Liver (tissue), 8 donors: ENCODE measurements at regions not wholly inside any gene's neighbourhood (a gene's known extent, or its start where the extent isn't known, plus 50 kb on each side); places are given as distances from the start of the nearest gene placed in this dataset.

ENCODE experiments used
- DNase-seq: peaks from one replicate; pipeline ENCODE4 v3.0.0-alpha.2; 2017; ENCODE audit warnings: low spot score
- H3K27ac ChIP-seq, 2 donors: one replicate each; pipeline ENCODE4 v1.7.0; 2013; ENCODE audit warnings: inconsistent platforms in 2 of 2, low read length in 2 of 2, control low read depth in 1 of 2, low read depth in 1 of 2, mild to moderate bottlenecking in 1 of 2
- H3K27me3 ChIP-seq, 4 donors: one replicate each; pipeline versions ENCODE4 v1.6.1 to v1.7.0; 2013; ENCODE audit warnings: low read length in 3 of 4, inconsistent platforms in 1 of 4, mild to moderate bottlenecking in 1 of 4, moderate library complexity in 1 of 4; ENCODE audit not compliant: control insufficient read depth in 4 of 4, insufficient read depth in 4 of 4
- H3K36me3 ChIP-seq, 4 donors: one replicate each; pipeline versions ENCODE4 v1.6.1 to v1.7.0; 2013; ENCODE audit warnings: low read length in 3 of 4, mild to moderate bottlenecking in 3 of 4, low read depth in 1 of 4, moderate library complexity in 1 of 4; ENCODE audit not compliant: control insufficient read depth in 4 of 4, insufficient read depth in 3 of 4
- H3K4me1 ChIP-seq, 4 donors: one replicate each; pipeline versions ENCODE4 v1.6.1 to v1.7.0; 2013; ENCODE audit warnings: low read length in 3 of 4, mild to moderate bottlenecking in 3 of 4, moderate library complexity in 1 of 4; ENCODE audit not compliant: control insufficient read depth in 4 of 4, insufficient read depth in 4 of 4
- H3K4me3 ChIP-seq, 3 donors: one replicate each; pipeline versions ENCODE4 v1.6.1 to v1.7.0; 2013; ENCODE audit warnings: low read length in 3 of 3, control low read depth in 1 of 3, low read depth in 1 of 3, mild to moderate bottlenecking in 1 of 3
- H3K9ac ChIP-seq, 2 donors: one replicate each; pipeline ENCODE4 v1.7.0; 2013; ENCODE audit warnings: low read length in 2 of 2, mild to moderate bottlenecking in 2 of 2, moderate library complexity in 2 of 2, control low read depth in 1 of 2, low read depth in 1 of 2
- H3K9me3 ChIP-seq, 4 donors: one replicate each; pipeline versions ENCODE4 v1.6.1 to v1.7.0; 2013; ENCODE audit warnings: low read length in 3 of 4; ENCODE audit not compliant: control insufficient read depth in 4 of 4
- CTCF ChIP-seq: fragments of 150-350 bp; IDR thresholded peaks from 2 replicates; pipeline ENCODE4 v1.5.1; 2017; ENCODE audit warnings: improper control_type of control experiment, low read depth, low read length; ENCODE audit not compliant: missing input control
- EGR1 ChIP-seq, 2 donors: IDR thresholded peaks; 2 replicates each; pipeline ENCODE4 v1.6.1; 2016 to 2018; ENCODE audit warnings: antibody characterized with exemption in 2 of 2, low read depth in 2 of 2
- FOXA1 ChIP-seq: IDR thresholded peaks from 2 replicates; pipeline ENCODE4 v1.6.1; 2016; ENCODE audit warnings: antibody characterized with exemption
- FOXA2 ChIP-seq: IDR thresholded peaks from 2 replicates; pipeline ENCODE4 v1.6.1; 2016; ENCODE audit warnings: antibody characterized with exemption
- GABPA ChIP-seq, 2 donors: IDR thresholded peaks in 1 of 2; conservative IDR thresholded peaks in 1 of 2; 2 replicates each; pipeline ENCODE4 v1.6.1; 2016; ENCODE audit warnings: antibody characterized with exemption in 2 of 2, mild to moderate bottlenecking in 1 of 2, moderate library complexity in 1 of 2
- HNF4A ChIP-seq, 2 donors: conservative IDR thresholded peaks; 2 replicates each; pipeline ENCODE4 v1.6.1; 2016; ENCODE audit warnings: antibody characterized with exemption in 2 of 2, mild to moderate bottlenecking in 2 of 2
- HNF4G ChIP-seq: IDR thresholded peaks from 2 replicates; pipeline ENCODE4 v1.6.1; 2016; ENCODE audit warnings: antibody characterized with exemption
- JUND ChIP-seq, 2 donors: IDR thresholded peaks; 2 replicates each; pipeline ENCODE4 v1.6.1; 2016; ENCODE audit warnings: antibody characterized with exemption in 2 of 2
- NR2F2 ChIP-seq: IDR thresholded peaks from 2 replicates; pipeline ENCODE4 v1.6.1; 2016; ENCODE audit warnings: antibody characterized with exemption
- RAD21 ChIP-seq, 2 donors: IDR thresholded peaks; 2 replicates each; pipeline ENCODE4 v1.6.1; 2016; ENCODE audit warnings: antibody characterized with exemption in 2 of 2, mild to moderate bottlenecking in 2 of 2
- REST ChIP-seq: IDR thresholded peaks from 2 replicates; pipeline ENCODE4 v1.6.1; 2016; ENCODE audit warnings: antibody characterized with exemption, mild to moderate bottlenecking
- RXRA ChIP-seq, 2 donors: IDR thresholded peaks; 2 replicates each; pipeline ENCODE4 v1.6.1; 2017 to 2018; ENCODE audit warnings: antibody characterized with exemption in 2 of 2, mild to moderate bottlenecking in 1 of 2
- SP1 ChIP-seq: IDR thresholded peaks from 2 replicates; pipeline ENCODE4 v1.6.1; 2018; ENCODE audit warnings: antibody characterized with exemption, mild to moderate bottlenecking
- TAF1 ChIP-seq: conservative IDR thresholded peaks from 2 replicates; pipeline ENCODE4 v1.6.1; 2016; ENCODE audit warnings: antibody characterized with exemption, mild to moderate bottlenecking
- YY1 ChIP-seq: IDR thresholded peaks from 2 replicates; pipeline ENCODE4 v1.6.1; 2016; ENCODE audit warnings: antibody characterized with exemption, mild to moderate bottlenecking
- WGBS: extraction: QIAGEN DNeasy Blood & Tissue Kit; methylation state at CpG from one replicate; pipeline ENCODE4 v1.1.7; 2013; 5-methylcytosine and 5-hydroxymethylcytosine counted together
- TF ChIP-seq, protein P1 (sequence below): IDR thresholded peaks from 2 replicates; pipeline ENCODE4 v1.6.1; 2016; ENCODE audit warnings: antibody characterized with exemption
- TF ChIP-seq, protein P2 (sequence below): IDR thresholded peaks from 2 replicates; pipeline ENCODE4 v1.6.1; 2016; ENCODE audit warnings: antibody characterized with exemption
- TF ChIP-seq, protein P3 (sequence below): IDR thresholded peaks from 2 replicates; pipeline ENCODE4 v1.6.1; 2016; ENCODE audit warnings: antibody characterized with exemption
- donor health status: healthy.
- donor health status: healthy.
- donor health status: healthy.
- donor health status: healthy.
- donor health status: healthy.

DNA sequence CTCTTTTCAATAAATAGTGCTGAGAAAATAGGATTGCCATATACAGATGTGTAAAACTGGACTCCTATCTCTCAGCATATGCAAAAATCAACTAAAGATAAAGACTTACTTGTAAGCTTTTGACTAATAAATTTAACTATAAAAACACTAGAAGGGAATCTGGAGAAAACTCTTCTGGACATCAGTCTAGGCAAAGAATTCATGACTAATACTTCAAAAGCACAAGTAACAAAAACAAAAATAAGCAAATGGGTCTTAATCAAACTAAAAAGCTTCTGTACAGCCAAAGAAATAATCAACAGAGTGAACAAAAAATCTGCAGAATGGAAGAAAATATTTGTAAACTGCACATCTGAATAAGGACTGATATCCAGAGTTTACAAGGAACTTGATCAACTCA is 1122.2 kb downstream of the TBL1XR1 start:
- TF ChIP-seq, protein P1, sequence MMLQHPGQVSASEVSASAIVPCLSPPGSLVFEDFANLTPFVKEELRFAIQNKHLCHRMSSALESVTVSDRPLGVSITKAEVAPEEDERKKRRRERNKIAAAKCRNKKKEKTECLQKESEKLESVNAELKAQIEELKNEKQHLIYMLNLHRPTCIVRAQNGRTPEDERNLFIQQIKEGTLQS: no peak
- TF ChIP-seq NR2F2 (no peak), CTCF (no peak), HNF4A (conservative IDR thresholded peaks at IDR 0.05) (no peak), HNF4G (no peak), YY1 (no peak), RAD21 (IDR thresholded peaks at IDR 0.05) (no peak), SP1 (no peak), REST (no peak), FOXA2 (no peak), RXRA (IDR thresholded peaks at IDR 0.05) (no peak), JUND (IDR thresholded peaks at IDR 0.05) (no peak), FOXA1 (no peak), GABPA (IDR thresholded peaks at IDR 0.05 in 1 of 2, conservative IDR thresholded peaks at IDR 0.05 in 1 of 2) (no peak), TAF1 (no peak)
- TF ChIP-seq, protein P2, sequence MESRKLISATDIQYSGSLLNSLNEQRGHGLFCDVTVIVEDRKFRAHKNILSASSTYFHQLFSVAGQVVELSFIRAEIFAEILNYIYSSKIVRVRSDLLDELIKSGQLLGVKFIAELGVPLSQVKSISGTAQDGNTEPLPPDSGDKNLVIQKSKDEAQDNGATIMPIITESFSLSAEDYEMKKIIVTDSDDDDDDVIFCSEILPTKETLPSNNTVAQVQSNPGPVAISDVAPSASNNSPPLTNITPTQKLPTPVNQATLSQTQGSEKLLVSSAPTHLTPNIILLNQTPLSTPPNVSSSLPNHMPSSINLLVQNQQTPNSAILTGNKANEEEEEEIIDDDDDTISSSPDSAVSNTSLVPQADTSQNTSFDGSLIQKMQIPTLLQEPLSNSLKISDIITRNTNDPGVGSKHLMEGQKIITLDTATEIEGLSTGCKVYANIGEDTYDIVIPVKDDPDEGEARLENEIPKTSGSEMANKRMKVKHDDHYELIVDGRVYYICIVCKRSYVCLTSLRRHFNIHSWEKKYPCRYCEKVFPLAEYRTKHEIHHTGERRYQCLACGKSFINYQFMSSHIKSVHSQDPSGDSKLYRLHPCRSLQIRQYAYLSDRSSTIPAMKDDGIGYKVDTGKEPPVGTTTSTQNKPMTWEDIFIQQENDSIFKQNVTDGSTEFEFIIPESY: no peak
- TF ChIP-seq, protein P3, sequence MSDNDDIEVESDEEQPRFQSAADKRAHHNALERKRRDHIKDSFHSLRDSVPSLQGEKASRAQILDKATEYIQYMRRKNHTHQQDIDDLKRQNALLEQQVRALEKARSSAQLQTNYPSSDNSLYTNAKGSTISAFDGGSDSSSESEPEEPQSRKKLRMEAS: no peak

DNA sequence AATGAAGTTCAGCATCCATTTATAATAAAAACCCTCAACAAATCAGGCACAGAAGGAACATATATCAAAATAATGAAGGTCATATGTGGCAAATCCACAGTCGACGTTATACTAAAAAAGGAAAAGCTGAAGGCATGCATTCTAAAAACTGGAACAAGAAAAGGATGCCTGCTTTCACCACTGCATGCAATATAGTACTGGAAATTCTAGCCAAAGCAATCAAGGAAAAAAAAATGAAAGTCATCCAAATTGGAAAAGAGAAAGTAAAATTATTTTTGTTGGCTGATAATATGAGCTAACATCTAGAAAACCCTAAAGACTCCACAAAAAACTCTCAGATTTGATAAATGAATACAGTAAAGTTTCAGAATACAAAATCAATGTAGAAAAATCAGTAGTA is 1123.2 kb downstream of the TBL1XR1 start:
- Histone ChIP-seq H3K27ac (no peak overlapping the region), H3K36me3 (no peaks in the 10 kb centered on the region), H3K4me1 (no peaks in the 10 kb centered on the region), H3K9me3 (no peaks in the 10 kb centered on the region), H3K4me3 (no peak overlapping the region), H3K27me3 (no peaks in the 10 kb centered on the region), H3K9ac (no peak overlapping the region)
- no peak for TF ChIP-seq FOXA2
- no peak for TF ChIP-seq NR2F2
- no peak for TF ChIP-seq EGR1 (IDR thresholded peaks at IDR 0.05; ENCODE audit: low read depth in 2 of 2)
- TF ChIP-seq YY1: no peak
- TF ChIP-seq HNF4A (conservative IDR thresholded peaks at IDR 0.05): no peak
- TF ChIP-seq HNF4G: no peak
- TF ChIP-seq FOXA1: no peak
- TF ChIP-seq, protein P2: no peak
- no peak for TF ChIP-seq GABPA (IDR thresholded peaks at IDR 0.05 in 1 of 2, conservative IDR thresholded peaks at IDR 0.05 in 1 of 2)
- TF ChIP-seq CTCF: no peak
- TF ChIP-seq, protein P1: no peak
- TF ChIP-seq RAD21 (IDR thresholded peaks at IDR 0.05): no peak
- no peak for TF ChIP-seq SP1
- TF ChIP-seq TAF1: no peak
- 84% methylated on average over 2 of the region's 2 CpGs for whole genome bisulfite sequencing
- DNase-seq: no peak

More for the DNA sequence above, 1122.2 kb downstream of the TBL1XR1 start:
- Histone ChIP-seq H3K9ac (no peak overlapping the region), H3K27me3 (no peaks in the 10 kb centered on the region), H3K27ac (no peak overlapping the region), H3K4me1 (no peaks in the 10 kb centered on the region), H3K9me3 (no peaks in the 10 kb centered on the region), H3K36me3 (no peaks in the 10 kb centered on the region), H3K4me3 (no peak overlapping the region)
- DNase-seq: no peak
